22Rv1 (cell line): ENCODE measurements at regions not wholly inside any gene's neighbourhood (a gene's known extent, or its start where the extent isn't known, plus 50 kb on each side); places are given as distances from the start of the nearest gene placed in this dataset.

ENCODE experiments used
- CTCF ChIP-seq: fragments of 450-650 bp; IDR thresholded peaks from 2 replicates; pipeline ENCODE4 v1.5.1; 2017; ENCODE audit warnings: mild to moderate bottlenecking
- ZFX ChIP-seq: fragments of 450-650 bp; IDR thresholded peaks from 2 replicates; pipeline ENCODE4 v1.6.1; 2017; ENCODE audit warnings: antibody characterized with exemption, borderline replicate concordance

- TF ChIP-seq CTCF (no peak), ZFX (no peak)
Measured at GRCh38 chr5:104184264-104184663, 621.7 kb upstream of the NUDT12 start.
